ENCODE measurements at regions not wholly inside any gene's neighbourhood (a gene's known extent, or its start where the extent isn't known, plus 50 kb on each side); places are given as distances from the start of the nearest gene placed in this dataset.

DNA sequence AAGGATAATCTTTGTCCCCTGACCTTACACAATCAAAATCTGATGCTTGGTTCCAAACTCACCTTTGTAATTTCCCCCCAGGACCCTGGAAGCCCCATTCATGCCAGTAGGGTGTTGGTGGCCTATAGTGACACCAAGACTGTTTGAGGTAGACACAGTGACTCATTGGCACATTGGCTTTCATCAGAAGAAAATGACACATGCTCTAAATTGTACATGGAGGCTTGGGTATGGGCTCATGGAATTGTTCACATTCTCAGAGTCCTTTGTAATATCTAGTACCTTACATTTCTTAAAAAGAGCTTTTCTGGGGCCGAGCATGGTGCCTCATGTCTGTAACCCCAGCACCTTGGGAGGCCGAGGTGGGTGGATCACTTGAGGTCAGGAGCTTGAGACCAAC, 61.2 kb upstream of the LRPPRC start:
- TF ChIP-seq CTCF (IDR thresholded peaks at IDR 0.05; ENCODE audit: insufficient read depth, low read length, poor library complexity, severe bottlenecking) (no peak), EZH2phosphoT487 (conservative IDR thresholded peaks at IDR 0.05; ENCODE audit: low read length) (no peak)

Data from SU-DHL-6 (cell line).